C1 segment of cervical spinal cord (tissue), 14 donors: ENCODE measurements at regions not wholly inside any gene's neighbourhood (a gene's known extent, or its start where the extent isn't known, plus 50 kb on each side); places are given as distances from the start of the nearest gene placed in this dataset.
"Not testable (repeated sequence)": the region's sequence is repeated elsewhere in the genome, so short reads cannot be mapped to it uniquely, and the experiment has no call there.

Experiments
- DNase-seq, 14 donors: peaks; one replicate each; lab custom pipeline; 2025; lab: John Stamatoyannopoulos, UW

DNA sequence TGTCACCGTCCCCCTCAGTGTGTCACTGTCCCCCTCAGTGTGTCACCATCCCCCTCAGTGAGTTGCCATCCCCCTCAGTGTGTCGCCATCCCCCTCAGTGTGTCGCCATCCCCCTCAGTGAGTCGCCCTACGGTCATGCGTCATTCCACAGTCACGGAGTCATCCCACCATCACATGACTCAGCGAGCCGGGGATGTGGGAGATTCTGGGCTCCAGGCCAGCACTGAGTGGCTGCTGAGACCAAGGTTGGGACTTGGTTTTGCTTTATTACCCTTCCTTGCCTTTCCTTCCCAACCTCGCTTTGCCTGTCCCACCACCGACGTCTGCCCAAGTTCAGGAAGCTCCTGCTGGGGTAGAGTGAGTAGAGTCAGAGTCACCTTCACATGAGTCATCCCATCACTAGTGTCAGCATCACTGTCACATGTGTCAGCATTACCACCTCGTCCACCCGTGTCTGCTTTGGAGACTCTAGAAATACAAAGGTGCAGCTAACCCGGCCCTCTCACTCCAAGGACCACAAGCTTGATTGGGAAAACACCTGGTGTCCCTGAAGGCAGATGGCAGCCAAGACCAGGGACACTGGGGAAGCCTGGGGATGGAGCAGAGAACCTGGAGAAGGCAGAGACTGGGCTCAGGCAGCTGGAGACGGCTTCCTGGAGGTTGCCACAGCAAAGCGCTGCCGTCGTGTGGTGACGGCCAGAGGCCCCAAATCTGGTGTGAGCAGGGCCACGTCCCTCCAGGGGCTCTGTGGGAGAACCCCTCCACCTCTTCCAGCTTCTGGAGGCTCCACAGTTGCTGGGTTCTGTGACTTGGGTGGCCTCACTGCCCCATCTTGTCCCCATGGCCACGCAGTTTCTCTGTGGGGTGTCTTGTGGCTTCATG, 485.2 kb upstream of the SALL3 start:
- no peak for DNase-seq

DNA sequence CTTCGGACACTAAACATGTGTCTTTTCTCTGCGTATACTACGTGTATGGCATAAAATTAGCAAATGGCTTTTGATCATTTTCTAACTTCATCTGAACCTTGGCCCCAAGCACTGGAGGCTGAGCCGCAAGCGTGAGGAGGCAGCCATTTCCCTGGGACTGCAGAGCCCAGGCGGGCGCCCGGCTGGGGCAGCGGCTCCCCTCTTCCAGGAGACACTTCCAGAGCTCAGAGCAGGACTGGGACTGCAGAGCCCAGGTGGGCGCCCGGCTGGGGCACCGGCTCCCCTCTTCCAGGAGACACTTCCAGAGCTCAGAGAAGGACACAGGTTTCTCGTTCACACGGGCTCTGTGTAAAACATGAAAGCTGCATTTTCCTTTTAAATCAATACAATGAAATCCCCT, 484.1 kb upstream of the SALL3 start:
- no peak for DNase-seq

DNA sequence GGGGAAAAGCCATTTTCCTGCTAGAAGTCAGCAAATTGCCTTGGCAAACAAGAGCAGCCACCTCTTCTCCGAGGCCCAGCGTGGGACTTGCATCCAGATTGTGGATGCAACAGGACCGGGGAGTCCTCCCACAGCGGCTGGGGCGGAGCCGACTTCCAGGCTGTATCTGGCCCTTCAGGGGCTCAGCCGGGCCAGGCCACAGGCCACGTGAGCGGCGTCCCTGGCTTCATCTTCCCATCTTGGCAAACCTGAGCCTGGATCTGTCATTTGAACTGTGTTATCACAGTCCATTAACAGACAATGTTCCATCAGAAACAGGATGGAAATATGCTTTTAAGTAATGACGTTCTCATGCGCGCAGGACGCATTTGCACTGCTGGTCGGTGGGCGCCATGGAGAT, 483.5 kb upstream of the SALL3 start:
- peak in 2 of 14 donors; percentile 50 to 87 for DNase-seq

DNA sequence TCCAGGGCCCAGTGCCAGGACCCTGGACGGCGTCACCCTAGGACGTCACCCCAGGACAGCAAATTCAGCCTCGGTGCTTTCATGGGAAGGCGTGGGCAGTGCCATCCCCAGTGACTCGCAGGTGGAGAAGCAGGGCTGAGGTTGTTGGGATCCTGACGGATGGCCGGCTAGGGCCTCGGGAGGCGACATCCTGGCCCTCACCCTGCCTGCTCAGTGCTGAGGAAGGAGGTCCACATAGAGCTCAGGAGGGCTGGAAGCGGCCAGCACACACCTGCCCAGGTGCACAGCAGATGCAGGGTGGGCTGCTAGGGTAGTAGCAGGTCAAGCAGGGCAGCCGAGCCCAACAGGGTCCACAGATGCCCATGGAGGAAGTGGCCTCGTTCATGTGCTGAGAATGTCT, 482.0 kb upstream of the SALL3 start:
- DNase-seq: no peak

DNA sequence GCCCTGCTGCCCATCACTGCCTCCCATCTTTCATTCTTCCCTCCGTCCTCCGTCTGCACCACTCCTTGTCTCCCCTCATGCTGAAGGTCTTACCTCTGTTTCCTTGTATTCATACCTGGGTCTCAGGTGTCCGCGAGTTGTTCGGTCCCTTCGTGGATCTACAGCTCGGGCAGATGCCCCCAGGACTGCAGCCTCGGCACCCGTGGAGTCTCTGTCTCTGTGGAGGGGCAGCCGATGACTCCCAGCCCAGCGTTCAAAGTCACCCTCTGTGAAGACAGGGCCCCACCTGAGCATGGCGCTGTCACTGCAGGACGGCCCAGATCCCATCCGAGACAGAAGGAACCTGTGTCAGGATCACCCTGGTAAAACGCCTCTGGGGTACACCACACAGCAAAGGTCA, 480.0 kb upstream of the SALL3 start:
- no peak for DNase-seq

DNA sequence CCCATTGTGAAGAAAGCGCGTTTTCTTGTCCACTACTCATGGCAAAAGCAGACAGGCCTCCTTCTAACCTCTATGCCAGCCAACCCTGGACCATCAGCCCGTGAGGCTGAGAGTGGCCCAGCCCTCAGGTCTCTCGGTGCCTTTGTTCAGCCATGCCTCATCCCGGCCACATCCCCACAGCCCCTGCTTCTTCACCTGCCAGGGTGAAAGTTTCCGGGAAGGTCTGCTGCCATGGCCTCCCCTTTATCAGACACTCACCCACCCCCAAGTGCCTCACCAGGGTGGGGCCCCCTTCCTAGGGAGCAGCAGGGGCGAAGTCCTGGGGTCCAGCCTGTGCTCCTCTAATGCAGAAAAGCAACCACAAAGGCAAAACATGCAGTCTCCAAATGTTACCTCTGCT, 478.4 kb upstream of the SALL3 start:
- DNase-seq: no peak

DNA sequence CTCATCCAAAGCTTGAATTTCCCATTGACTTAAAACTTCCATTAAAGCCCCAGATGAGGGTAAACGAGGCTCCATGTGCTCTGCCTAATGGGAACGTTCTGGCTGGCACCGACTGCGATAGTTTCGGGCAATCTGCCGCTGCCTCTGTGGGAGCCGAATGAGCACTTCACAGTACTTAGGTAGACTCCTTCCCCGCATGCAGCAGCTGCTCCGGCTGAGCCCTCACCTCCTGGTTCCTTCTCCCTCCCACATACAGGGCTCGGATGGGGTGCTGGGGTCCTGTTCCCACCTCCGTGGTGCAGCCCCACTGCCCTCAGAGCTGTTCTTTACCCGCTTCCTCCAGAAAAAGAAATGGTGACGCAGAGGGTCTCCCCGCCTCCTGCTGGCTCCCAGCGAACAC, 476.5 kb upstream of the SALL3 start:
- no peak for DNase-seq

DNA sequence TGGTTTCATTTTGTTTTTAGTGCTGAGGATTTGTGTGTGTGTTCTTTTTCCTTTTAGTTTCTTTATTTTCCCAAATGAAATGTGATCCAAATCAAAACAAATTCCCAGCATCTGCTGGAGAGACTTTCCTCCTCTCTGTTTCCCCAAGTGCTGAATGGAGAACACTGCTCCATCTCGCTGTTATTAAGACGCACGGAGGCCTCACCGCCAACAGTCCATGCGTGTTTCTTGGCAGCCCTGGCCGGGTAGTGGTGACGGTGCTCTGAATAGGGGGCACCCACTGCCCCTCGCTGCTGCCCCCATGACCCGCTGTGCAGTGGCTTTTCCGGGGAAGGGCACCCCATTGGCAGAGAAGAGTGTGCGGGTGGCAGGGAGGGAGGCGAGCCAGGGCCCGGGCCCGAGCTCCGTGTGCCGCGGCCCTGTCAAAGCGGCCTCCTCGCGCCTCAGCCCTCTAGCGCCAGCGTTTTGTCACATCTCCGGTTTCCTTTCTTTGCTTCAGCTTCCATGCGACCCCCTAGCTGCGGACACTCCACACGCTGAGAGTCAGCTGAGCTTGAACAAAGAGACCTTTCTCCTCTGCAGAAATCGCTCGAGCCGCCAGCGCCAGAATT, 473.7 kb upstream of the SALL3 start:
- peak in 11 of 14 donors; percentile 8 to 62 (median 25) for DNase-seq

DNA sequence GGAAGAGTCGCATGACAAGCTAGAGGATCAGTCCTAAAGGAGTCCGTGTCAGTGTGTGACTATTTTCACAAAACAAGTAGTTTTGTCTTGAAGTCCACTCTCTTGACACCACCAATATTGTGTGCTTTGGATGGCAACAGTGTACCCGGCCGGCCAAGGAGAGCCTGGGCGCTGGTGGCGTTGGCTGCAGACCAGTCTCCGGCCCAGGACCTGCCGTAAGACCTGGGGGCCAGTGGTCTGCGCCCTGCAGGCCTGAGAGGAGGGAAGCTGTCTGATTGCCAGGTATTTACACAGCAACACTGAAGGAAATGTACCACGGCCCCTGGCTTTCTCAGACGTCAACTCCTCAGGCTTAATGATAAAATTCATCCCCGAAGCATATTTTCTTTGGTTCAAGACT, 472.4 kb upstream of the SALL3 start:
- DNase-seq: no peak

DNA sequence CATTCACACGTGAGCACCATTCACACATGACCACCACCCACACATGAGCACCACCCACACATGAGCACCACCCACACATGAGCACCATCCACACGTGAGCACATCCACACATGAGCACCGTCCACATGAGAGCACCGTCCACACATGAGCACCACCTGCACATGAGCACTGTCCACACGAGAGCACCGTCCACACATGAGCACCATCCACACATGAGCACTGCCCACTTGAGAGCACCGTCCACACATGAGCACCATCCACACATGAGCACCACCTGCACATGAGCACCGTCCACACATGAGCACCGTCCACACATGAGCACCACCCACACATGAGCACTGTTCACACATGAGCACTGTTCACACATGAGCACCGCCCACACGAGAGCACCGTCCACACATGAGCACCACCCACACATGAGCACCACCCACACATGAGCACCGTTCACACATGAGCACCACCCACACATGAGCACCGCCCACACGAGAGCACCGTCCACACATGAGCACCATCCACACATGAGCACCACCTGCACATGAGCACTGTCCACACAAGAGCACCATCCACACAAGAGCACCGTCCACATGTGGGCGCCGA, 471.3 kb upstream of the SALL3 start:
- not testable (repeated sequence) for DNase-seq

DNA sequence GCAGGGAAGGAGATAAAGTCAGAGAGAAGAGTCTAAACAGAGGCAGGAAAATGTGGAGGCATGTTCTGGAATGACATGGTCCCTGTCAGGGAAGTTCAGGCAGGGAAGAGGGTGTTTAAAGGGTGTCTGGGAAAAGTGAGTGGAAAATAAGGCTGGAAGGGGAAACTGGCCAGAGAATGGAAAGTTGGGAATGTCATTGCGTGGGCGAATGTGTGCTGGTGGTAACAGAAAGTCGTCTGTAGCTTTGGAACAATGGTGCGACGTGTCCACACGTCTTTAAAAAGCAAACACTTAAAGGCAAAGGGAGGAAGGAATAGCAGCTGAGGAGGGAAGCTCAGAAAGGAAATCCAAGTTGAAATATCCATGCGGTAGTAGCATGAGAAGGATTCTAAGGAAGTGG, 469.5 kb upstream of the SALL3 start:
- DNase-seq: no peak

DNA sequence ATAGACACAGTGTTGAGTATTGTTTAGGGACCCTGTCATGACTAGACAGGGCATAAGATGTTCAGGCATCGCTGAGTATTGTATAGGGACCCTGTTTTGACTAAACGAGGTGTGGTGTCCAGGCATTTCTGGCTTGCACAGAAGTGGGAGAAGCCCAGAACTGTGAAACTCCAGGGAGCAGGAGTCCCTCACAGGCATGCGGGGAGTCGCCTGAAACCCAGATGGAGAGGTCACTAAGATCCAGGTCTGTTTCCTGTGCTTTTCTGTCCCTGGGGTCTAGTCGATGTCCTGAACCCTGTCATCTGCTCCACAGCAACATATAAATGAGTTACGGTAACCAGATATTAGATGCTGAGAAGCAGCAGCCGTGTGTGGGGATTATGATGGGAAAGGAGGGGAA, 469.0 kb upstream of the SALL3 start:
- DNase-seq: no peak

DNA sequence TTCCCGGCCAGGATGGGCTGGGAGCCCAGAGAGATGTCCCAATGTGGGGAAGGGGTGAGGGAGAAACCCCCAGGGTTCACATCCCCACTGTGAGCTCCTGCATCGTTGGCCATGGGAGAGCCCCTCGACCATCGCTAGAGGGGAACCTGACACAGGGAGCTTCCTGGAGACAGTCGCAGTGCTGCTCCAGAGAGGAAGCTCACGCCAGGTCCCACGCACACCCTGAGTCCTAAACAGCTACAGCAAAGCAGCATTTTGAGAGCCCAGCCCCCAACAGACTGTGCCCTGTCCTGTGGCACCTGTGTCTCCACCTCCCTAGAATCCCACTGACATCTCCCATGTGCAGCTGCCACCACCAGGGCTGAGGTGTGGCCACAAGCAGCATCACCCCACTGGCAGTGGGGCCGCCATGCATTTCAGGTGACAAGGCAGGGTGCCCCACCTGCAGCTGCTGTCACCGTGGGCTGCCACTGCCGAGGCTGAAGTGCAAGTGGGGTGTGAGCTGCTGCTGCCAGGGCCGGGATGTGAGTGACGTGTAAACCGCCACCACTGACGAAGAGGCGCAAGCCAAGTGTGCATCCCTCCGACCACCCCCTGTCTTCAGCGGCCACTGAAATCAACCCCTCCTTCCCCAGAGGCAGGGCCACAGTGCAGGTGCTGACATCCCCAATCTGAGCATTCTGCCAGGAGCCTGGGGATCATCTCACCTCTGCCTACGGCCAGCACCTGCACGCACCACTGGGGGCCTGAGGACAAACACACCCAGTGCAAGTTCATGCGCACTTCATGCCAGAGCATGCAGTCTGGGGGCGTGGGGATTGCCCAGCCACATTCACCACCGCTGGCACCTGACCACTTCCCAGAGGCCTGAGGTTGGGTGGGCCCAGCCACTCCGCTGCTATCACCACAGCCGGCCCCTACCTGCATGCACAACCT, 467.7 kb upstream of the SALL3 start:
- DNase-seq: no peak

DNA sequence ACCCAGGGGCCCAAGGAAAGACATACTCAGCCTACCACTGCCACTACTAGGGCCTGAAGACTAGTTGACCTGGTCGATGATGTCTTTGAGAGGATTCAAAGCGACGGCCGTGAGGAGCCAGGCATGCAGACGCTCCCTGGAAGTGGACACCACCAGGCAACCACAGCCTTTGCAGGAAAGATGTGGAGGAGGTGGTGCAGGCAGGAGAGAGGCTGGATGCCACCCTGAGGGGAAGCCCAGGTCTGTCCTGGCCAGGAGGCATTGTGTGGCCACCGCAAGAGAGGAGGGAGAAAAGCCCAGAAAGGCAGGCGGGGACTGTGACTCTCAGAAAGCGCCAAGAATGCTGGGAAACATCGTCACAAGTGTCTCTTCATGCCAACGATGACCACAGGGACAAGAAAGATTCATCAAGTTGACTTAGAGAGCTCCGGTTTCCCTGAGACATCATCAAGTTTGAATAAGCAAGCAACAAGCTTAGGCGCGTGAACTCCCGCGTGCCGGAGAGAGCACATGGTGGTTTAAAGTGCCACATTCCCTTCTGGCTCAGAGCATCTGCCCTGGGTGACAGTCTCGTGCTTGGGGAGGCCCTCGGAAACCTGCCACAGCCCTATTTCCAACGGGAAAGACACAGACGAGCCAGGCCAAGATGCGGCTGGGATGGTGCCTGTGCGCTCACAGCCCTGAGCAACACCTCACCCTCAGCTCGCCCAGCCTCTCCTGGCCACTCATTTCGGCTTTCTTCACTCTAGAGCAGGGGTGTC, 464.5 kb upstream of the SALL3 start:
- DNase-seq: no peak

DNA sequence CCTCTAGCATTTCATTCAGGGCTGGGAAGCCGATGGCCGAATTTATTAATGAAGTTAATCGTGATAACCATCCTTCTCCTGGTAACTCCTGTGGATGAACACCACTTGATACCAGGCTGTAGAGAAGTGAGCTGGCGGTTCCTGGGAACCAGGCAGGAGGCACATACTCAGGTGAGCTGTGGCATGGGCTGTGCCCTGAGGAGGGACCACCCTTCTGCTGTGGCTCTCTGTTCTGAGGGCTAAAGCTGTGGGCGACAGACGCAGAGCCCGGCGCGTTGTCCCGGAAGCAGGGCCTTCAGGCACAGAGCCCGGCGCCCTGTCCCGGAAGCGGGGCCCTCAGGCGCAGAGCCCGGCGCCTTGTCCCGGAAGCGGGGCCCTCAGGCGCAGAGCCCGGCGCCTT, 462.3 kb upstream of the SALL3 start:
- DNase-seq: no peak

DNA sequence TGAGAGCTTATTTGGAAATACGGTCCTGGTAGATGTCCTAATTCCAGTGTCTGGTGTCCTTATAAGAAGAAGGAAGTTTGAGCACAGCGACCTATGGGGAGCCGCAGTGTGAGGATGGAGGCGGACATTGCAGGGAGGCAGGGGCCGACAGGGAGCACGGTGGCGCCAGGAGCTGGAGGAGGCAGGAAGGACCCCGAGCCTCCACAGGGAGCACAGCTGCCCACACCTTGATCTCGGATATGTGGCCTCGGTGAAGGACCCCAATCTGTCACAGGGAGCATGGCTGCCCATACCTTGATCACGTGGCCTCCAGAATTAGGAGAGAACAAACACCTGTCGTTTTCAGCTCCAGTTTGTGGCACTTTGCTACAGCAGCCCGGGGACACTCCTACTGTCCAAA, 461.6 kb upstream of the SALL3 start:
- DNase-seq: no peak

DNA sequence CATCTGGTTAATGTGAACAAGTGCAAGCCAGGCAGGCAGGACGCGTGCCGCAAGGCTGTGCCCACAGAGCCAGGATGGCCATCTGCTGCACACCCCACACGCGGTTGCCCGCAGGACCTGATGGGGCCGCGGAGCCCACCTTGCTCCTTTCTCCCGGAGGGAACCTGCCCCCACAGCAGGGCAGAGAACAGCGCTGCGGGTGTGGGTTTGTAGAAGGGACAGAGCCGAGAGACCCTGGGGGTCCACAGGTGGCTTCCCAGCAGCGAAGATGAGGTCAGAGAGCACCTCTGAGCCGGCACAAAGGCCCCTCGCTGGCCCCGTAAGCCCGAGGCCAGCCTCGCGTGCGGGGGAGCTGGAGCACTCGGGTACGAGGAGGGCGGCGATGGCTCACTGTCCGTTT, 460.8 kb upstream of the SALL3 start:
- no peak for DNase-seq

DNA sequence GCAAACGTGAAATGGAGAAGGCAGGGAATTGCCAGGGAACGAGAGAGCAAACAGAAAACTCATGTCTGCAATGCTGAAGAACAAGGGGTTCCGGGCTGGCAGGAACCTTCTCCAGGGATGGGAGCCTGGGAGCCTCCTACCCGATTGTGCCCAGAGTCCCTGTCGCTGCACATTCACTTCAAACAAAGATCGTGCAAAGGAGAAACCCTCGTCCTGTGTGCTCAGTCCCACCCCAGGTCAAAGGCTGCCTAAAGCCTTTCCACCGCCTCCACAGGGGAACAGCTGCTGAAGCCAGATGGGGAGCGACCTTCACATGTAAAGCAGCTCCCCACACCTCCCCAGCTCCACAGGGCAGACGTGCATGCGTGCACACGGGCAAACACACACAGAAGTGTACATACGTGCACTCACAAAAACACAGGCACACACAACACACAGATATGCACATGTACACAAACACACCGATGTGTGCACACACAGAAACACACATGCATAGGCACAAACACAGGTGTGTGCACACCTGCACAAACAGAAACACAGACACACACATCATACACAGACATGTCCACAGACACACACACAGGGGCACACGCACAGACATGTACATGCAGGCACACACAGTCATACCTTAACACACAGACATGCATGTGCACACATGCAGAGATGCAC, 460.1 kb upstream of the SALL3 start:
- DNase-seq: no peak

DNA sequence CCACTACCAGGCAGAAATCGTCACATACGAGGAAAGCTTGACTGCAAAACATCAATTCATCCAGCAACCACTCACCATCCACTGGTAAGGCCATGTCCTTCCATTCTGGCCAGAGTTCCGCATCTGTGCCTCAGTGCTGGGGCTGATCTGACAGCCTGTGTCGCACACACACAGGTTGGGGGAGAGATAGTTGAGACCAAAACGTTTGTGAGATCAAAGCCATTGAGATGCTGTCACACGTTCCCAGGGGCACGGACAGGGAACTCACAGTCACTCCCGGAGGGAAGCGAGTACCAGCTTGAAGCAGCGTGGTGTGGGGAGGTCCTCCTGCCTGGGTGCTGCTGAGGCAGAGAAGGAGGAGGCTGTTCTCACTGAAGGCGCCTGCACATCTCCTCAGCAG, 458.5 kb upstream of the SALL3 start:
- no peak for DNase-seq

DNA sequence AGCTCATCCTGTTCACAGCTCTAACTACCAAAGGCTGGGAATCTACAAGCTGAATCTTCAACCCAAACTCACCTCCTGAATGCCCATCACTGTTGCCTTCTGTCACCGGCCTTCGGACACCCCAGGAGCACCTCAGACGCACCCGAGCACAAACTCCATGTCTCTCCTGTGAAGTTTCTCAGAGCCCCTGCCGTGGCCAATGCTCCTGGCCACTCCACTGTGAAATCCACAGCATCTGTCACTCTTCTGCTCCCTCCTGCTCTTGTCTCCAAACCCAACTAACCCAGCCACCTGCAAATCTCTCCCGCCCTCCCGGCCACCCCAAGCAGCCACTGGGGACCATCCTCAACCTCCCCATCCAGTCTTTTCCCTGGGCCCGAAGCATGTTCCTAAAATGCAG, 457.9 kb upstream of the SALL3 start:
- no peak for DNase-seq

DNA sequence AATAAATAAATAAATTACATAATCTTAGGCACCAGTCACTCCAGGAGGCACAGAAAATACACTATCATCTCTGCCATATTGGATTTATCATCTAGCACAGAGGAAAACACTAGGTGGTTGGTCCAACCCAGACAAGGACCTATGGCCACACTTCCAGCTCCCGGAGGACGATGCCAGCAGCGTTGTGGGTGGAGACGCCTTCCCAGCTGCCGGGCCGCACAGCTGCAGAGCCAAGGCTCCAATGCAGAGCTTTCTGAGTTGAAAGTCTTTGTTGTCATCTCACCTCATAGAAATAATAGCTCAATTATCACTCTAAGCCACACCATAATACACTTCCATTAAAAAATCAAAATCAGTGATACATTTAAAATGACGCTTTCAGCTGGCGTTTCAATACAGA, 457.1 kb upstream of the SALL3 start:
- no peak for DNase-seq
